Chondrocyte (in vitro differentiated cells): ENCODE measurements at regions not wholly inside any gene's neighbourhood (a gene's known extent, or its start where the extent isn't known, plus 50 kb on each side); places are given as distances from the start of the nearest gene placed in this dataset.
"Not testable (repeated sequence)": the region's sequence is repeated elsewhere in the genome, so short reads cannot be mapped to it uniquely, and the experiment has no call there.

Experiments used
- DNase-seq: peaks from one replicate; pipeline ENCODE4 v3.0.0; 2021; ENCODE audit warnings: mixed read lengths, low spot score
- H3K27ac Mint-ChIP-seq: one replicate; pipeline ENCODE4 v1.8.0; 2021; ENCODE audit warnings: mild to moderate bottlenecking, moderate library complexity, mixed read lengths; ENCODE audit not compliant: unreplicated experiment
- H3K27me3 Mint-ChIP-seq: 2 replicates; pipeline ENCODE4 v1.8.0; 2021; ENCODE audit warnings: low read depth, mixed read lengths
- H3K36me3 Mint-ChIP-seq: 2 replicates; pipeline ENCODE4 v1.8.0; 2021; ENCODE audit warnings: low read depth, mixed read lengths
- H3K4me1 Mint-ChIP-seq: 2 replicates; pipeline ENCODE4 v1.8.0; 2021; ENCODE audit warnings: low read depth, mild to moderate bottlenecking, mixed read lengths
- H3K4me3 Mint-ChIP-seq: one replicate; pipeline ENCODE4 v1.8.0; 2021; ENCODE audit warnings: mild to moderate bottlenecking, moderate library complexity, mixed read lengths; ENCODE audit not compliant: unreplicated experiment
- H3K9me3 Mint-ChIP-seq: 2 replicates; pipeline ENCODE4 v1.8.0; 2021; ENCODE audit warnings: low read depth, mixed read lengths
- TF ChIP-seq, protein P1 (sequence below): fragments of 200-600 bp; sonication (generic); IDR thresholded peaks from 2 replicates; pipeline ENCODE4 v1.5.0; 2021; ENCODE audit warnings: antibody characterized with exemption, mild to moderate bottlenecking, moderate library complexity

DNA sequence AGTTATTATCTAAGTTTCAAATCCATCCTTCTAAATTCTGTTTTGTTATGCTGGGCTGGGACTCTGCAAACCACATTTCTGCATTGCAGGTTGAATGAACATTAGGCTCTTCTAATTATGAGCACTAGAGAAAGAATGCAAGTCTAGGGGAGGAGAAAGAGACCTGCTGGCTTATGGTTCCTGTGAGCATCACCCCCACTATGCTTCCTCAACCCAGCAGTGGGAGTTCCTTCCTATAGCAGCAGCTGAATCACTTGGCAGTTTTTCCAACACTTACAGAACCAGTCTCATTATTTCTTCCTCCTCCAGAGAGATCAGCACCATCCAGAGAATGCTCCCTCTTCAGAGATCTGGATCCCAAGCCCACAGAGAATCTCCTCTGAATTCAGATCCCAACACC is 297.7 kb upstream of the CLEC14A start:
- Mint-ChIP-seq H3K4me3 (no peak overlapping the region), H3K27me3 (peaks cover 4% of the 10 kb centered on the region), H3K4me1 (no peaks in the 10 kb centered on the region), H3K27ac (no peak overlapping the region), H3K9me3 (peaks cover 3% of the 10 kb centered on the region), H3K36me3 (no peaks in the 10 kb centered on the region)
- DNase-seq = no peak
- TF ChIP-seq, protein P1, sequence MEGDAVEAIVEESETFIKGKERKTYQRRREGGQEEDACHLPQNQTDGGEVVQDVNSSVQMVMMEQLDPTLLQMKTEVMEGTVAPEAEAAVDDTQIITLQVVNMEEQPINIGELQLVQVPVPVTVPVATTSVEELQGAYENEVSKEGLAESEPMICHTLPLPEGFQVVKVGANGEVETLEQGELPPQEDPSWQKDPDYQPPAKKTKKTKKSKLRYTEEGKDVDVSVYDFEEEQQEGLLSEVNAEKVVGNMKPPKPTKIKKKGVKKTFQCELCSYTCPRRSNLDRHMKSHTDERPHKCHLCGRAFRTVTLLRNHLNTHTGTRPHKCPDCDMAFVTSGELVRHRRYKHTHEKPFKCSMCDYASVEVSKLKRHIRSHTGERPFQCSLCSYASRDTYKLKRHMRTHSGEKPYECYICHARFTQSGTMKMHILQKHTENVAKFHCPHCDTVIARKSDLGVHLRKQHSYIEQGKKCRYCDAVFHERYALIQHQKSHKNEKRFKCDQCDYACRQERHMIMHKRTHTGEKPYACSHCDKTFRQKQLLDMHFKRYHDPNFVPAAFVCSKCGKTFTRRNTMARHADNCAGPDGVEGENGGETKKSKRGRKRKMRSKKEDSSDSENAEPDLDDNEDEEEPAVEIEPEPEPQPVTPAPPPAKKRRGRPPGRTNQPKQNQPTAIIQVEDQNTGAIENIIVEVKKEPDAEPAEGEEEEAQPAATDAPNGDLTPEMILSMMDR = no peak

DNA sequence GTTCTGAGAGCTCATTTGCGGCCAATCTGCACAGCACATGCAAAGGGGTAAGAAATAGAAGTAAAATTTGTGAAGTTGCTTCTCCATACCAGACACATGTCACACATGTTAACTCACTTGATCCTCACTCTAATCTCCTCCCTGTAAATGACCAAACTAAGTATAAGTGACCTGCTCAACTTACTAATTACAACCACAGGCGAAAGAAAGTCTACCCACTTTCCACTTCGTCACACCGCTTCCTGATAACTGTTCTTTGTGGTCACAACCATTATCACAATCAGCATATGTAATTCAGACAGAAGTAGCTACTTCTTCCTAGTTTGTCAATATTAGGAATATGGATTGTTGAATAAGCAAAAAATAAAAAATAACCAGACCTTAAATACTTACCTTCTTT is 293.7 kb upstream of the CLEC14A start:
- Mint-ChIP-seq H3K9me3 (no peaks in the 10 kb centered on the region), H3K27me3 (peaks cover 4% of the 10 kb centered on the region), H3K27ac (no peak overlapping the region), H3K4me1 (no peaks in the 10 kb centered on the region), H3K36me3 (no peaks in the 10 kb centered on the region), H3K4me3 (no peak overlapping the region)
- TF ChIP-seq, protein P1 = no peak
- no peak for DNase-seq

DNA sequence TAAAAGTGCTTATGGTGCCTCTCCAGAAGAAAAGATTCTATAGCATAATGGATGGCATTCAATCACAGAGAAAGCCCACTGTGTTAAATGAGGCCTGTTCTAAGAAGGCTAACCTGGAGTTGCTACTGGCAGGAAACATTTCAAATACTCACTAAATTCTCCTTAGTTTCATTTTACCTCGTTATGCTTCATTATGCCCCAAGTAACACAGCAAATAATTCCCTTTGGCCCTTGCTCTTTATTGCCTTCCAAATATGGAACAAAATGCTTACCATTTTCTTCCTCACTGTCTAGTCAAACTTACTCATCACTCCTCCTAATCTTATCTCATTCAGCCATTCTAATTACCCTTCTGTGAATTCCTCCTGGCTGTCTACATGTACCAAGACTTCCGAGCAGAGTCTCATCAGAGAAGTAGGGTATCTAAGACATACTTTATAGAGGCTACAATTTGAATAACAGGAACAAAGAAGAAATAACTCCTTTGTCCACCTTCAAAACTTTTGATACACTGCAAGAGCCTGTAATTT is 292.1 kb upstream of the CLEC14A start:
- no peak for DNase-seq
- Mint-ChIP-seq H3K27me3 (peaks cover 2% of the 10 kb centered on the region), H3K4me1 (no peaks in the 10 kb centered on the region), H3K27ac (no peak overlapping the region), H3K4me3 (no peak overlapping the region), H3K36me3 (no peaks in the 10 kb centered on the region), H3K9me3 (no peaks in the 10 kb centered on the region)
- TF ChIP-seq, protein P1 = no peak

DNA sequence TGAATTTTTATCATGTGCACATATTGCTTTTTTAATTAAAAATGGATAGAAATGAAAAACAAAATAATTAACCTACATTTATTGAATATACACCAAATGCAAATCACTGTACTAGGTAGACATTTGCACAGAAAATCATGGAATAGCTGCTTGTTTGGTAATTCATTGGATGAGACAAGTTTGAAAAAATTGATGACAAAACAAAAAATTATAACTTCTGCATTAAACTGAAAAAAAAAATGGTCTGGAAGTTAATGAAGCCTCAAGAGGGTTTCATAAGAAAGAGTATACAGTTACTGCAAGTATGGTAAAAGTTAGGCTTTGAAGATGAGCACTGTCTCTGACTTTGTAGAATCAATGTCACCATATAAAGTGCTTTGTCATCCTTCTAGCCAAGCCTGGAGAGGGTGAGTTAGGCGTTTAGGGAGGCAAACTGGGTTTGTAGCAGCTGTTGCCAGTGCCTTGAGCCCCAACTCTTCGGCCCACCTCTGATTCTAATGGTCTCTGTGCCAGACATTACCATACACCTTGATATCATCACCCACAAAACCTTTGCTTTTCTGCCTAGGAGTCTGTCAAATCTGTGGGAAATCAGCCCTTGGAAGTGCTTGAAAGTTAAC is 291.1 kb upstream of the CLEC14A start:
- no peaks in the 10 kb centered on the region for H3K36me3 Mint-ChIP-seq
- H3K4me3 Mint-ChIP-seq = no peak overlapping the region
- no peak for DNase-seq
- H3K27me3 Mint-ChIP-seq = peaks cover 2% of the 10 kb centered on the region
- H3K9me3 Mint-ChIP-seq = no peaks in the 10 kb centered on the region
- no peaks in the 10 kb centered on the region for H3K4me1 Mint-ChIP-seq
- TF ChIP-seq, protein P1 = no peak
- no peak overlapping the region for H3K27ac Mint-ChIP-seq

DNA sequence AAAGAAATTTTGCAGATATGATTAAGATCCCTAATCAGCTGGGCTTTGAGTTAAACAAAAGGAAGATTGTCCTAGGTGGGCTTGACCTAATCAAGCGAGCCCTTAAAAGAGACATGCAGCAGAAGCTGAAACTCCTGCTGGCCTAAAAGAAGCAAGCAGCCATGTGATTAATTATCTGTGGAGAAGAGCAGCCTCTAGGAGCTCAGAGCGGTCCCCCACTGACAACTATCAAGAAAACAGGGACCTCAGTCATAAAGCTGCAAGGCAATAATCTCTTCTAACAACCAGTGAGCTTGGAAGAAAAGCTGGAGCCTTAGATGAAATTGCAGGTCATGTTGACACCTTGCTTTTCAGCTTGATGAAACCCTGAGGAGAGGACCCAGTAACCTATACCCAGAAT is 288.9 kb upstream of the CLEC14A start:
- Mint-ChIP-seq H3K9me3 (no peaks in the 10 kb centered on the region), H3K36me3 (no peaks in the 10 kb centered on the region), H3K4me3 (no peak overlapping the region), H3K27me3 (peaks cover 3% of the 10 kb centered on the region), H3K27ac (no peak overlapping the region), H3K4me1 (no peaks in the 10 kb centered on the region)
- TF ChIP-seq, protein P1 = no peak
- DNase-seq = no peak

DNA sequence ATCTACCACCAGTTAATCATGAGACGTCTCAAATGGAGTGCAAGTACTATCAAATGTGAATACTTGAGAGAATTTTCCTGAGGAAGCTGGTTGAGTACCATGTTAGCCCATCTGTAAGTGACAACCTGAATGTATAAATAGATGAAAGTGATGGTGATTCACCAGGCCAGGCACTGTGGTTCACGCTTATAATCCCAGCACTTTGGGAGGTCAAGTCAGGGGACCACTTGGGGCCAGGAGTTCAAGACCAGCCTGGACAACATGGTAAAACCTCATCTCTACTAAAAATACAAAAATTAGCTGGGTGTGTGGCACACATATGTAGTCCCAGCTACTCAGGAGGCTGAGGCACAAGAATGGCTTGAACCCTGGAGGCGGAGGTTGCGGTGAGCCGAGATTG is 288.0 kb upstream of the CLEC14A start:
- not testable (repeated sequence) for H3K9me3 Mint-ChIP-seq, H3K4me3 Mint-ChIP-seq, DNase-seq, H3K27me3 Mint-ChIP-seq, H3K27ac Mint-ChIP-seq, H3K36me3 Mint-ChIP-seq, H3K4me1 Mint-ChIP-seq

DNA sequence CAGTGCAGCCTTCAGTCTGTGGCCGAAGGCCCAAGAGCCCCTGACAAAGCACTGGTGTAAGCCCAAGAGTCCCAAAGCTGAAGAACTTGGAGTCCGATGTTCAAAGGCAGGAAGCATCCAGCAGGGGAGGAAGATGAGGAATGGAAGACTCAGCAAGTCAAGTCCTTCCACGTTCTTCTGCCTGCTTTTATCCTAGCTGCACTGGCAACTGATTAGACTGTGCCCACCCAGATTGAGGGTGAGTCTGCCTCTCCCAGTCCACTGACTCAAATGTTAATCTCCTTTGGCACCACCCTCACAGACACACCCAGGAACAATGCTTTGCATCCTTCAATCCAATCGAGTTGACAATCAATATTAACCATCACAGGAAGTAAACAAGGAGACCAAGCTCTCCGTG is 282.2 kb upstream of the CLEC14A start:
- H3K4me3 Mint-ChIP-seq, H3K4me1 Mint-ChIP-seq, H3K36me3 Mint-ChIP-seq, DNase-seq, H3K9me3 Mint-ChIP-seq, H3K27ac Mint-ChIP-seq, H3K27me3 Mint-ChIP-seq: not testable (repeated sequence)
